ENCODE measurements at regions not wholly inside any gene's neighbourhood (a gene's known extent, or its start where the extent isn't known, plus 50 kb on each side); places are given as distances from the start of the nearest gene placed in this dataset.

DNA sequence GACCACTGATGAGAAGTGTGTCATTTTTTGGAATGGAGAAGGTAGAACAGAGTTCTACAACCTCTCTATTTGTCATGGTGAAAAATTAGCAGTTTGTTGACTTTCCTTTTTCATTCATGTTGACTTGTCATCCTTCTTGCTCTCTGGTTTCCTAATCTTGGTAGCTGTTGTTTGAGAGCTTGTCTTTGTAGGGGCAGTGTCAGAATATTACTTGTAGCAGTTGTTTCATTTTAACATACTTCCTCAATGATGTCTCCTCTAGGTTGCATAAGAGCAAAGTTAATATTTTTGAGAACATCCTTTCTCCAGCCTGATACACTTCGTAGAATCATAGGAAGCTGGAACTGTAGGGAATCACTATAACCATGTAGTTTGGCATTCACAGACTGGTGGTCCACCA is 368.2 kb upstream of the FANCL start:
- TF ChIP-seq, protein P1, sequence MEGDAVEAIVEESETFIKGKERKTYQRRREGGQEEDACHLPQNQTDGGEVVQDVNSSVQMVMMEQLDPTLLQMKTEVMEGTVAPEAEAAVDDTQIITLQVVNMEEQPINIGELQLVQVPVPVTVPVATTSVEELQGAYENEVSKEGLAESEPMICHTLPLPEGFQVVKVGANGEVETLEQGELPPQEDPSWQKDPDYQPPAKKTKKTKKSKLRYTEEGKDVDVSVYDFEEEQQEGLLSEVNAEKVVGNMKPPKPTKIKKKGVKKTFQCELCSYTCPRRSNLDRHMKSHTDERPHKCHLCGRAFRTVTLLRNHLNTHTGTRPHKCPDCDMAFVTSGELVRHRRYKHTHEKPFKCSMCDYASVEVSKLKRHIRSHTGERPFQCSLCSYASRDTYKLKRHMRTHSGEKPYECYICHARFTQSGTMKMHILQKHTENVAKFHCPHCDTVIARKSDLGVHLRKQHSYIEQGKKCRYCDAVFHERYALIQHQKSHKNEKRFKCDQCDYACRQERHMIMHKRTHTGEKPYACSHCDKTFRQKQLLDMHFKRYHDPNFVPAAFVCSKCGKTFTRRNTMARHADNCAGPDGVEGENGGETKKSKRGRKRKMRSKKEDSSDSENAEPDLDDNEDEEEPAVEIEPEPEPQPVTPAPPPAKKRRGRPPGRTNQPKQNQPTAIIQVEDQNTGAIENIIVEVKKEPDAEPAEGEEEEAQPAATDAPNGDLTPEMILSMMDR (IDR thresholded peaks at IDR 0.05) = no peak
- WGBS, 3 donors = 70 to 72% (median 70%) methylated on average over 1 of the region's 1 CpG
- Histone ChIP-seq H3K4me3 (no peak overlapping the region), H3K4me1 (no peaks in the 10 kb centered on the region), H3K9me3 (no peaks in the 10 kb centered on the region), H3K27me3 (ENCODE audit: insufficient read depth in 3 of 3, low read length in 2 of 3) (no peaks in the 10 kb centered on the region), H3K27ac (no peak overlapping the region), H3K36me3 (ENCODE audit: insufficient read depth in 1 of 2, low read depth in 1 of 2) (no peaks in the 10 kb centered on the region)
- ATAC-seq (no peak), DNase-seq (no peak)
- intact Hi-C loops (cut with DNase I) = no loop called here

DNA sequence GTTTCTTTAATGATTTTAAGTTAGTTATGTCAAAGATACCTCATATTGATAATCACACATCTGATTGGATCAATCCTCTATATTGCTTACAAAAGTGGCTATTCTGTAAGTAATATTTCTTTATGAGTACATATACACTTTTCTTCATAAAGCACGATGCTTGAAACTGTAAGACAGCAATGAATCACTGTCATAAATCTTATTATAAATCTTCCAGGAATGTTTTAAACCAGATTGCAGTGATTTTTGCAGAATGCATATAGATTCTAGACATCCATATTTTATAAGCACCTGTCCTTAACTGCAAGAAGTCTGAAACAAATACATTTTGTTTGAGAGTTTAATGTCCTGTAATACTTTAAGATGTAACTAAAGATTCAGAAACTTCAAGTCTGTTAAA is 367.0 kb upstream of the FANCL start:
- WGBS, 3 donors = 52 to 65% (median 56%) methylated on average over 1 of the region's 1 CpG
- no peak for ATAC-seq
- no peaks in the 10 kb centered on the region for H3K9me3 ChIP-seq
- no peaks in the 10 kb centered on the region for H3K36me3 ChIP-seq (ENCODE audit: insufficient read depth in 1 of 2, low read depth in 1 of 2)
- no peaks in the 10 kb centered on the region for H3K27me3 ChIP-seq (ENCODE audit: insufficient read depth in 3 of 3, low read length in 2 of 3)
- no peak overlapping the region for H3K4me3 ChIP-seq
- no peak for DNase-seq
- TF ChIP-seq, protein P1 (IDR thresholded peaks at IDR 0.05) = no peak
- no peak overlapping the region for H3K27ac ChIP-seq
- no peaks in the 10 kb centered on the region for H3K4me1 ChIP-seq
- intact Hi-C loops (cut with DNase I) = no loop called here

DNA sequence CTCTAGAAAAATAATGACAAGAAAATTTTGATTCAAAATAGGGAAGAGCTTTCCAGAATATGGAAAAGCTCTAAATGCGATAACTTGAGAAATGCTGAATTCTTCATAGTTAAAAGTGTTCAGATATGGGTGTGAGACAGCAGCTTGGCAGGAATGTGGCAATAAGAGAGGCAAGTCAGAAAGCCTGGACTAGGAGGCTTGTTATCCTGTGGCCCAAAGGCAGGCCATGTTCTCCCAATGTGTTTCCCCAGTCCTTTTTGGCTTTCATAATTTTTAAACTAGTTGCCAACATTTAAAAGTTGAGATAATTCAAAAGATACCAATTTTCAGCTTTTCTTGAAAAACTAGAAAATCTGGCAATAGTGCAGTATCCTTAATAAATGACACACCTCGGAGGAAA is 366.3 kb upstream of the FANCL start:
- Histone ChIP-seq H3K27me3 (ENCODE audit: insufficient read depth in 3 of 3, low read length in 2 of 3) (no peaks in the 10 kb centered on the region), H3K27ac (no peak overlapping the region), H3K4me3 (no peak overlapping the region), H3K36me3 (ENCODE audit: insufficient read depth in 1 of 2, low read depth in 1 of 2) (no peaks in the 10 kb centered on the region), H3K9me3 (no peaks in the 10 kb centered on the region), H3K4me1 (no peaks in the 10 kb centered on the region)
- DNase-seq = no peak
- intact Hi-C loops (cut with DNase I) = no loop called here
- TF ChIP-seq, protein P1 (IDR thresholded peaks at IDR 0.05) = no peak
- 78 to 81% (median 81%) methylated on average over 2 of the region's 2 CpGs for WGBS, 3 donors
- ATAC-seq = no peak

DNA sequence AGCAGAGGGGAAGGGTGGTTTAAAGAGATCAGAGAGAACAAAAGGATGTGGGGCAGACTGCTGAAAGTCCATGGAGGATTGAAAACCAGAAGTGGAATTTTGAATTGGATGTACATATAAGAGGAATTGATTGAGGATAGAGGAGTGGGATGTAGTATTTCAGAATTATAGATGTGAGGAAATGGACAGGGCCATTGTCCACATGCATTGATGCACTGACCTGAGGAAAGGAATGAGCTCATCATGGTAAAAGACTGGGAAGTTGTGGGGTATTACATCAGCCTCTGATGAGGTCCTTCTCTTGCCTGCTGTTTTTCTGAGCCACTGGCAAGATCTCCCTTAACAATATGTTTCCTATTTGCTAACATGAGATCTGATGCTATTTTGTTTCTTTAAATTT is 365.7 kb upstream of the FANCL start:
- TF ChIP-seq, protein P1 (IDR thresholded peaks at IDR 0.05) = no peak
- ATAC-seq (no peak), DNase-seq (no peak)
- Histone ChIP-seq H3K9me3 (no peaks in the 10 kb centered on the region), H3K36me3 (ENCODE audit: insufficient read depth in 1 of 2, low read depth in 1 of 2) (no peaks in the 10 kb centered on the region), H3K4me1 (no peaks in the 10 kb centered on the region), H3K27me3 (ENCODE audit: insufficient read depth in 3 of 3, low read length in 2 of 3) (no peaks in the 10 kb centered on the region), H3K27ac (no peak overlapping the region), H3K4me3 (no peak overlapping the region)
- intact Hi-C loops (cut with DNase I) = no loop called here

DNA sequence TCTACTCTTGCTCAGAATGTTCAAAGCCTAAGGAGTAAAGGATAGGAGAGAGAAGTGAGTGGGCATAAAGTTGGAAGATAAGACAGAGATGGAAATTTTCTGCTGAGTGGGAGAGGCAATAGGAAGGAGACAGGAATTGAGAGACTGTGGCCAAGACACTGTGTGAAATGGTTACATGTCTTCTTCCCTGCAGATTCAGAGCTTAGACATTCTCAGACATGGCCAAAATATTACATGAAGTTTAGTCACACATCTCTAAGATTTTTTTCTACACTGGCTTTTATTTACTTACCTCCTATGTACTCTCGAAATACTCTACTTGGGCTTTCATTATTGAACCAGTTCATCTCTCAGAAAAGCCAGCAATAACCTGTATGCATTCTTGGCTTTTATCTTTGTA is 363.0 kb upstream of the FANCL start:
- 67 to 84% (median 76%) methylated on average over 1 of the region's 1 CpG for WGBS, 3 donors

More for the DNA sequence above, 363.0 kb upstream of the FANCL start:
- Histone ChIP-seq H3K4me3 (no peak overlapping the region), H3K9me3 (no peaks in the 10 kb centered on the region), H3K4me1 (no peaks in the 10 kb centered on the region), H3K27me3 (ENCODE audit: insufficient read depth in 3 of 3, low read length in 2 of 3) (no peaks in the 10 kb centered on the region), H3K27ac (no peak overlapping the region), H3K36me3 (ENCODE audit: insufficient read depth in 1 of 2, low read depth in 1 of 2) (no peaks in the 10 kb centered on the region)
- no peak for ATAC-seq
- TF ChIP-seq, protein P1 (IDR thresholded peaks at IDR 0.05) = no peak
- intact Hi-C loops (cut with DNase I) = no loop called here
- no peak for DNase-seq
